HG03521 (cell line): ENCODE measurements at regions not wholly inside any gene's neighbourhood (a gene's known extent, or its start where the extent isn't known, plus 50 kb on each side); places are given as distances from the start of the nearest gene placed in this dataset.
"Not testable (repeated sequence)": the region's sequence is repeated elsewhere in the genome, so short reads cannot be mapped to it uniquely, and the experiment has no call there.

Experiments used
- ATAC-seq: cut with Tn5 transposase; IDR thresholded peaks from one replicate; pipeline ENCODE4 v1.9.1; 2021; ENCODE audit warnings: mild to moderate bottlenecking, moderate library complexity; ENCODE audit not compliant: unreplicated experiment

DNA sequence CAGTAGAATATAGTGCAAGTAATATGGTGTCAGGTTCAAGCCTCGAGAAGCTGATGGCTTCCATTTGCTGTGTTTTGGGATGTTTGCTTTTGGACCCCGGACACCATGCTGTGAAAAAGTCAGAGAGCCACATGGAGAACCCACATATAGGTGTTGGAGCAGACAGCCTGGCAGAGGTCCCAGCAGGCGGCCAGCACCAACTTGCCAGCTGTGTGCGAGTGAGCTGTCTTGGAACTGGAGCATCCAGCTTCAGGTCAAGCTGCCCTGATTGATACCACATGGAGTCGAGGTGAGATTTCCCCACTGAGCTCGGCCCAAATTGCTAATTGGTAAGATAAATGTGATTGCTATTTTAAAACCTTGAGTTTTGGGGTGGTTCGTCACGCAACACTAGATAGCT lies 185.7 kb upstream of the TBL1XR1 start:
- ATAC-seq: no peak

DNA sequence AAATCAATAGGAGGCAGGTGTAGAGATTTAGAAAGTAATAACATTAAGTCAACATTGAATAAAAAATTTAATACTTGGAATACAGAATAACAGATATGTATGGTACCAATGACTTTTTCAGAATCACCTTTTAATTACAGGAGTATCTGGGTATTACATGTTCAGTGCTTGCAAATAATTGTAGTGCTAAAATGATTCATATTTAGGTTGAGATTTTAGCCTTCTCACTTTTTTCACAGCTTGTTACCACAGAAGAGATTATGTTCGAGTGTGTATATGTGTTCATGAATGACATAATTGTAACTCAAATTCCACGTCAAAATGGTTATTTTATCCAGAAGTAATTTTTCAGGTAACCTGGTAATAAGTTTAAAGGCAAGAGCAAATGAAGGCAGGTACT lies 187.9 kb upstream of the TBL1XR1 start:
- no peak for ATAC-seq

DNA sequence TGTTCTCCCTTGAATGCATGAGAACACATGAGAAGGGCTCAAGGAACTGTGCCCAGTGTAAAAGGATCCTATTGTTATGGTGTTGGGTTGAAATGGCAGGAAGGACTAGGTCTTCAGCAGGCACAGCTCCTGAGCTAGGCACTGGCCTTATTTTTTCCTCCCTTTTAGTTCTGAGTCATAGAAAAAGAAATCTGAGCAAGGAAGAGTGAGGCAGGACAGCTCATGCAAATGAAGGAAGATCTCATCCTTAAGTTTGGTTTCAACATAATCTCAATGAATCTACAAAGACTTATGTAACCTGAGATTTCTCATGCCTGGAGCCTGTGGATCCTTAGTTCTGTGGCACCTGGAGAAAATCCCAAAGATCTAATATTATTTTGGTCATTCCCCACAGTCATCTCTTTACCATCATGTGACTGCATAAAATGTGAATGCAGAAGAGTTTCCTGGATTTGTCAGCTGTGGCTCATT lies 188.6 kb upstream of the TBL1XR1 start:
- ATAC-seq: no peak

DNA sequence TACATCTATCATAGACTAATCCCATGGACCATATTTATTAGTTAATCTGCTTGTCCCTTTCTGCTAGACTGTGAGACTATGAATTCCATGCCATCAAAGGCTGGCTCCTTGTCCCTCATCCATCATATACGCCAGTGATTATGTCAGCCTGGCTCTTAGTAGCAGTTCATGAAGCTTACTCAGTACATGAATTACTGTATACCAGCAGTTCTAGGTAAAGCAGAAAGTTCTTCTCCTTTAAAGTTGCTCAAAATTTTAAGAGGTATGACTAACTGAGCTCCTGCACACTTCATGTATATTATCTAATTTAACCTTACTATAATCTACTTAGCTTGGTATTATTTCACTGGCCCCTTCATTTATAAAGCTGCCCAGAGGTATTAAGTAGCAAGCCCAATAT lies 190.9 kb upstream of the TBL1XR1 start:
- no peak for ATAC-seq

DNA sequence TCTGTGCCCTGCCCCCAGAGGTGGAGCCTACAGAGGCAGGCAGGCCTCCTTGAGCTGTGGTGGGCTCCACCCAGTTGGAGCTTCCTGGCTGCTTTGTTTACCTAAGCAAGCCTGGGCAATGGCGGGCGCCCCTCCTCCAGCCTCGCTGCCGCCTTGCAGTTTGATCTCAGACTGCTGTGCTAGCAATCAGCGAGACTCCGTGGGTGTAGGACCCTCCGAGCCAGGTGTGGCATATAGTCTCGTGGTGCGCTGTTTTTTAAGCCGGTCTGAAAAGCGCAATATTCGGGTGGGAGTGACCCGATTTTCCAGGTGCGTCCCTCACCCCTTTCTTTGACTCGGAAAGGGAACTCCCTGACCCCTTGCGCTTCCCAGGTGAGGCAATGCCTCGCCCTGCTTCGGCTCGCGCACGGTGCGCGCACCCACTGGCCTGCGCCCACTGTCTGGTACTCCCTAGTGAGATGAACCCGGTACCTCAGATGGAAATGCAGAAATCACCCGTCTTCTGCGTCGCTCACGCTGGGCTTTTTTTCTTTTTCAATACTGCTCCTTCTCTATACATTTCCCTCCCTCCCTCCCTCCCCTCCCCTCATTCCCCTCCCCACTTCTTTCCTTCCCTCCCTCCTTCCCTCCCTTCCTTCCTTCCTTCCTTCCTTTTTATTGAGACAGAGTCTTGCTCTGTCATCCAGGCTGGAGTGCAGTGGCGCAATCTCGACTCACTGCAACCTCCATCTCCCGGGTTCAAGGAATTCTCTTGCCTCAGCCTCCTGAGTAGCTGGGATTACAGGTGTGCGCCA lies 197.1 kb upstream of the TBL1XR1 start:
- ATAC-seq: not testable (repeated sequence)

DNA sequence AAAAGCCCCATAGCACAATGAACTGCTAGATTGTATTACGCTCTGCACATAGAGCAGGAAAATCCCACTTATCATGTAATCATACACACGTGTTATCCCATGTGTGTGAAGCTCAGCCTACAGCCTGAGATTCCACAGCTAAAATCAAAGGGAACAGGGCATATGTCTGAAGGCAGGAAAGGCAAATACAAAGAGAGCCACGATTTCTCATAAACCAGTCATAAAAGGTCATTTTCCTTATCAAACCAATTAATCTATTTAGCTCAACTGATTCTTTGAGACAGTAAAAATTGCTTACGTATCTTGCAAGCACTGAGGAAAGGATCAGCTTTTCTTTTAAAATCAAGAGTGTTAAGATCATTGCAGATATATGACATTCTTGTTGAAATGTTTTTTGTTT lies 199.5 kb upstream of the TBL1XR1 start:
- no peak for ATAC-seq

DNA sequence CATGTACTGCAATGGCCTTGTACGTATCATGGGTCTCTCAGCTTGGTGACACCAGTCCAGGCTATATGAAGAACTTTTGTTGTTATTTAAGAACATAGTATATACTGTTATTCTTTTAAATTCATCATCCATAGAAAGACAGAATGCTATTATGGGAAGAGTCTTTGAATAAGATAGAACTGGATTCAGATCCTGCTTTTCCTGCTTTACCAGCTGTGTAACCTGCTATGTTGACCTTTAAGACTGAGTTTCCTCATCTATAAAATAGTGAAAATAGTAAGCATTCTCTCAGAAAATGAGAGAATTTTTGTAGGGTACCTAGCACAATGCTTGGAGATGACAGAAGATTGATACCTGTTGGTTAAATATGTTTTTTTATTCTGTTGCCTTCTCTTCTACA lies 204.1 kb upstream of the TBL1XR1 start:
- ATAC-seq: no peak

DNA sequence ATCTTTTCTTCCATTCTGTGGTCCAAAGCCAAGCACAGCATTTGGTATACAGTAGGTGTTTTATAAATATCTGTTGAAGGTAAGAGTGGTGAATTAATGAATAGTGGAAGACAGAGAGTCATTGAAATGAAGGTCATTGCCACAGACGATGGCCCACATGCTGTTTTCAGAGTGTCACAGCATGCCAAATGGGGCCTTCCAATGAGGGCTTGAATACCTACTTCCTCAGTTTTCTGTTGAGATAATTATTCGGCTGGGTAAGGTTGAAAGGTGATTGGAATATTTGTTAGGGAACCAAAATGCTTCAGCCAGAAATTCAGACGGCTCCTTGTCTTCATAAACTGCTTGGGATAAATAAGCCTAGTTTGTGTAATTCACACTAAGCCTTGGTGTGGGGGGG lies 205.3 kb upstream of the TBL1XR1 start:
- ATAC-seq: no peak

DNA sequence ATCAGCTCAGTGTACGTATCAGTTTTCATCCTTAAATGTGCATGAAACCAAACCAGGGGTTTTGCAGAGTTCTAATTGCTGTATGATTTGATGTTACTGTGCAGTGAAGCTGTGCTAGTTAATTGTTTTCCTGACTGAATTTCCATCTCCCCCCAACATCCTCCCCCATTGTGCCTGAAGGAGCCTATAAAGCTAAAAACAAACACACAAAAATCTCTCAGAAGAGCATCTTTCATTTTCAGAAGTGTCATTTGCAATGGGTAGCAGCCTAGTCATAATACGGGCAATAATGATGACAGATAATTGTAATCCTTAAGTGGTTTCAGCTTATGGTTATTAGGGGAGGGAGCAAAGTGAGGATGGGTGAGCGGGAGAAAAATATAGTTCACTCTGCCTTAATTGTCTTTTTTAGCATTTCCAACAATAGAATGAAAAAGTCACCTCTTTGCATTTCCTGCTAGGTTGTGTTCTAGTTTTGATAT lies 207.9 kb upstream of the TBL1XR1 start:
- no peak for ATAC-seq

DNA sequence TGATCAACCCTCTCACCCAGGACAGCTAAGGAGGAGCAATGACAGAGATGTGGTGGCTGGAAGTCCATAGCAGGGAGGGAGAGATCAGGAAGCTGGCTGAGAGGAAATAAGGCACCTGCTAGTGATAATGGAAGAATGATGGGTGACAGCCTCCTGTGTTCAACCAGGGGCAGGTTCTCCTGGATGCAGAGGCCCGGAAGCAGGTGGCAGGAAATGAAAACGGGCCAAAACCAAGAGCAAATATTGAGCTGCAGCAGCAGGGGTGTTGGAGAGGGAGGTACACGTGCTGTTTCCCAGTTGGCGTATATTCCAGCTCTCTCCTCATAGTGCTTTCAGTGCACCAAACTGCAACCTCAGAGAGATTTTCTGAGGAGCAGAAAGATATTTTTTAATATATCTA lies 213.4 kb upstream of the TBL1XR1 start:
- ATAC-seq: no peak

DNA sequence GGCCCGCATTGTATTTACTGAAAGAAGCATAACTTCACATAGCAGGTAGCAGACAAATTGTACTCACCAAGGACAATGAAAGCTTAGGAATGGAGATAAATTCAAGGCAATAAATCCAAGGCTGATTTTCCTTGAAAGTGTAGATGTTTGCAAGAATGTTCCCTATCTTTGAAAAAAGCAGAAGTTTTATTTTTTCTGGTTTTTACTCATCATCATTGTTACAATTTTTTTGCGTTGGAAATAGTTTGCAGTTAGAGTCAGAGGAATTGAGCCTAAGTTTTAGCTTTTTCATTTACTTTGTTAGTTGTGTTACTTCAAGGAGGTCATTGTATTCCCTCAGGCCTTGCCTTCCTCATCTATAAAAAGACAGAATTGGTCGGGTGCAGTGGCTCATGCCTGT lies 213.9 kb upstream of the TBL1XR1 start:
- no peak for ATAC-seq

DNA sequence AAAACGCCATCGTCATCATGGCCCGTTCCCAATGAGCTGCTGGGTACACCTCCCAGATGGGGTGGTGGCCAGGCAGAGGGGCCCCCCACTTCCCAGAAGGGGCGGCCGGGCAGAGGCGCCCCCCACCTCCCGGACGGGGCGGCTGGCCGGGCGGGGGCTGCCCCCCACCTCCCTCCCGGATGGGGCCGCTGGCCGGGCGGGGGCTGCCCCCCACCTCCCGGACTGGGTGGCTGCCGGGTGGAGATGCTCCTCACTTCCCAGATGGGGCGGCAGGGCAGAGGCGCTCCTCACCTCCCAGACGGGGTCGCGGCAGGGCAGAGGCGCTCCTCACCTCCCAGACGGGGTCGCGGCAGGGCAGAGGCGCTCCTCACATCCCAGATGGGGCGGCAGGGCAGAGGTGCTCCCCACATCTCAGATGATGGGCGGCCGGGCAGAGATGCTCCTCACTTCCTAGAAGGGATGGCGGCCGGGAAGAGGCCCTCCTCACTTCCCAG lies 215.4 kb upstream of the TBL1XR1 start:
- ATAC-seq: not testable (repeated sequence)

DNA sequence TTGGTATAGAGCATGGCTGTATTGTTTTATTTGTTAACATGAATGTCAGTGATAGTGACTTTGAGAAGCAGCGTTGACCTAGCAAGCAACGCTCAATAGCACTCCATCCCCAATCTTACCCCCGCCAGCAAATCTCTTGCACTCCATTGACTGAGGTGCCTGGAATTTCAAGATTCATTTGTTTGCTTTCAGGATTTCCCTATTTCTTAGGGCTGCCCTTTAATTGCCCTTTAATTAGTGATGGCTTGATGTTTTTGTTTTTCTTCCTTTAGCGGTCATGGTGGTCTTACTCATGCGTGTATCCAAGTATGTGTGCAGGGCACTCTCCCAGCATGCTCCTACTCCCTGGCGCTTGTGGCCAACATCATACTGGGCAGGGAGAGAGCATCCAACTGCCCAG lies 216.8 kb upstream of the TBL1XR1 start:
- no peak for ATAC-seq

DNA sequence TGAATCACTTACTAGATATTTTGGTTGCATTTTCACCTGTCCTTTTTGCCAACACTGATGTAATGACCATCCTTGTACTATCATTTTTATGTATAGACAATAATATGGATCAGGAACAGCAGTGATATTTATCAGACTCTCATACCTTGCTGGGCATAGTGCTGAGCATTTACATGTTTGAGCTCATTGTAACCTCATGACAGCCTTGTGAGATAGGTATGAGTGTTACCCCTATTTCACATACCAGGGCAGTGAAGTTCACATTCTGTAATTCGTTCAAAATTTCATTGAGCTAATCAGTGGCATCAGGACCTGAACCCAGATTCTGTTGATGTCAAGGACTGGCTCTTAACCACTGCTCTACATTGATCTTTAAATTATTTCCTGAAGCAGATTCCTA lies 221.5 kb upstream of the TBL1XR1 start:
- no peak for ATAC-seq

DNA sequence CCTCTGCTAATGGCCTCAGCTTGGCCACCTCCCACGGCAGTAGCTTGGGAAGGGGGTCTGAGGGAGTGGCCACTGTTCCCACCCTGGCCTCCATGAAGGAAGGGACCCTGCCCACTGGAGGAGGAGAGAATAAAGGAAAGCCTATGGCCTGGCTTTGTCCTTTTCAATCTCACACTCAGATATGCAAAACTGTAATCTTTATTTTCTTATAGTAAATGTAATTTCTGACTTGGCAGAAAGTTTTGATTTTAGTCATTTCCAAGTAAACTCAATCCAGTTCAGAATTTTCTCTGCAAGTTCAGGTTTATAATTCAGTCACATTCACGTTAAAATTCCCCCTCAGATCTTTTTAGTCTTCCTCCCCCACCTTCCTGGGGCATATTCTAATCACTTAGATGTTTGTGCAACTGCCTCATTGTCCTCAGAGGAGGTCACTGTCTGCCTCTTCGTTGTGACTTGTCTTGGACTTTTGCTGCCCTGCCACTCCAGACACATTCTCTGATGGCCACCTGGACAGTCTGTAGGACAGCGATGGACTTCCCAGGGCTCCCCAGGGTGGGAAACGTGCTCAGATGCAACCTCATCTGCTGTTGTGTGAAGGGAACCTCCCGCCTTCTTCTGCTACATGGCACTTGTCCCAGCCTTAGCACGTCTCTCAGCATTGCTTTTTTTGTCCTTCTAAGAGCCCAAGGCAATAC lies 222.8 kb upstream of the TBL1XR1 start:
- ATAC-seq: no peak

DNA sequence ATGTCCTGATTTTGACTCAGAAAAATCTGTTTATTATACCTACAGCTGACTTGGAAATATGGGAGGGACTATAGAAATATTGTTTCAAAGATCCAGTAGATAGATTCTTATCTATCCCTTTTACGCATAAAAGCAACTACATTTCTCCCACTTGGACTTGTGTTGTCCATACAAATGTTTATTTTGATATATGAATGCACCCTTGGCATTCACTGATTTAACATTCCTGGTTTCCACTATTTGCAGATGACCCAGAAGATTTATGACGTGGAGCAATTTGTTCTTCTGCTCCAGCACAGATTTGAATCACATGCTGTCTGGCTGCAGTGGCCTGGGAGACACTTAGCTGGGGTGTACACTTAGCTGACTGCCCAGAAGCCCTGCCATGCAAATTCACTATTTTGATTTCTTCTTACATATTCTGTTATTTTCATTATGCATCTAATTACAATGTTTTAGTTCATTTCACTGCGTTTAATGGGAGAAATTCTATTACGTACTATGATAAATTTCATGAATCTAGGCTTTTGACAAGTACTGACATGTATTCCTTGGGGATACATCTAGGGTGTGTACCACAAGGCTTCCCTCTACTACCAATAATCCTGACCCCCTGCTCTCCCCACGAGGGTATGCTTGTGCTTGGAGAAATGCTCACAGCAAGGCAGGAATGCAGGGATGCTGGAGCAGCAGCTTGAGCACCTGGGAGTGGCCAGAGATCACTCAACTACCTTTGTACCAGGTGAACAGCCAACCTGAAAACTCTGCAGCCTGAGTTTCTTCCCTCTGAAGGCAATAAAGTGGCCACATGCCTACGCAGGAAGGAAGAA lies 223.6 kb upstream of the TBL1XR1 start:
- ATAC-seq: no peak

DNA sequence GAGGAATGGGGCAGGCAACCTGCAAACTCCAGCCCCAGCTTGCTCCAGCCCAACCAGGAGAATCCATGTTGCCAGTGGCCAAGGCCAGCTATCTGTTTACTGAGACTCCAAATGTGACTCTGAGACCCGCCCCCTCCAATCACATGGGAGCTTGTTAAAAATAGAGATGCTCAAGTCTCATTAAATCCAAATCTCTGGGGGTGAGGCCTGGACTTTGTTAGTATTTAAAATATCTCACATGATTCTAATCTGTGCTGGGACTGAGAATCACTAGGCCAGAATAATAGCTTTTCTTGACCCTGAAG lies 224.2 kb upstream of the TBL1XR1 start:
- no peak for ATAC-seq

DNA sequence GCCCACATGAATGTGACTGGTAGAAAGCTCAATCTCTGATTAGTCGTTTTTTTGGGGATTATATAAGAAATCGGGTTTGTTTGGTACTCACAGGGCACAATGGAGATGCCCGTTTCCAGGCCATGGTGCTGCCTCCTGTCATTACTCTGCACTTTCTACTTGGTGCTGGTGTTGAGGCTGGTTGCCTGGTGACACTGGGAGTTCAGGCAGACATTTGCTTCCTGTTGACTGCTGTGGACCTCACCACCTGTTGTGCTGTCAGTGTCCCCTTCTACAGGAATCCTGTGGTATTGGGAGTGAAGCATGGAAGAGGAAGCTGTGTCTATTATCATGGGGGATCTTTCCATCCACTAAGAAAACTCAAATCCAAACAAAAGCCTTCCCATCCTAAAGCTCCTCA lies 227.2 kb upstream of the TBL1XR1 start:
- no peak for ATAC-seq

DNA sequence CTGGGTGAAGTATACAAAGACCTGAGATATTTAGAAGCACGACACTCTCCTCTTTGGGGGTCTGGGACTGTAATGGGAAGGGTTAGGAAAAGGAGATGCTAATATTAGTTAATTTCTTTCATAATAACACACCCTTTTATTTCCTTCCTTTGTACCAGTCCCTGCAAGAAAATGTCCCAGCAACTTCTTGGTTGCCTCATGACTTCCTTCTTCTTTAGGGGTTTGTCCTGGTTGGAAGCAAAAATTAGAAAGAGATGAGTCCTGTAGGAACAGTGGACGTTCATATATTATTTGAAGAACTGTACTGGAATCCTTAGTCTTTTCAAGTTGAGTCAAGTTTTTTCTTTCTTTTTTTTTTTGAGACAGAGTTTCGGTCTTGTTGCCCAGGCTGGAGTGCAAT lies 227.8 kb upstream of the TBL1XR1 start:
- no peak for ATAC-seq

DNA sequence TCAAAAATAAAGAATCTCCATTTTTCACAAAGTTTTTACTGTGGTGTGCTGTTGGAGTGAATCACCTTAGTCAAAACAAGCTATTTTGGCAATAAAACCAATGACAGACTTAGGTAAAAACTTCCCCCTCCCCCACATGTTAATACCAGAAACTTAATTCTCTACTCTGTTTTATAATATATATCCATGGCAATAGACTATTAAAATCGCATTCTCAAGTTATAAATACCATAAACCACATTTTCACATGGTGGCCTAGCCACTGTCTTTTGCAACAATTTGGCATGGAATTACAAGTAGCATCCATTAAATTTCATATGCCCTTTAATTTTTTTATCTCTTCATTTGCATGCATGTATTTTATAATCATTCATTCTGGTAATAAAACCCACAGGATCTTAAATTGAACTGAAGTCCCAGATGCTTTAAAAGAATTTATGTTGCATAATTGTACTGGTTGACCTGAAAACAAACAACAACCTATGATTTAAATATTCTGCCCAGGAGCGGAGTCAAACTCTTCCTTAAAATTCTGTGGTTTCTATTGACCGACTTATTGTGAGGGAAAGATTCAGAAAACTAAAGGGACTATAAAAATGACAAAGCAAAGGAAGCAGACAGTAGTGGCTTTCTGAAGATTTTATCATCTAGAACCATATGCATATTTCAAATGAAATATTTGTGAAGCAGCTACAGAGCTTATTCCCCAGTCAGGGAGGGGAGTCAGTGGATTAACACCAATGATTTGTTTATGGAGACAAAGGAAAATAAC lies 229.0 kb upstream of the TBL1XR1 start:
- ATAC-seq: no peak
